ENCODE measurements at regions not wholly inside any gene's neighbourhood (a gene's known extent, or its start where the extent isn't known, plus 50 kb on each side); places are given as distances from the start of the nearest gene placed in this dataset.
A peak's percentile ranks its signal among the peaks of the same experiment; 100 is the strongest.

DNA sequence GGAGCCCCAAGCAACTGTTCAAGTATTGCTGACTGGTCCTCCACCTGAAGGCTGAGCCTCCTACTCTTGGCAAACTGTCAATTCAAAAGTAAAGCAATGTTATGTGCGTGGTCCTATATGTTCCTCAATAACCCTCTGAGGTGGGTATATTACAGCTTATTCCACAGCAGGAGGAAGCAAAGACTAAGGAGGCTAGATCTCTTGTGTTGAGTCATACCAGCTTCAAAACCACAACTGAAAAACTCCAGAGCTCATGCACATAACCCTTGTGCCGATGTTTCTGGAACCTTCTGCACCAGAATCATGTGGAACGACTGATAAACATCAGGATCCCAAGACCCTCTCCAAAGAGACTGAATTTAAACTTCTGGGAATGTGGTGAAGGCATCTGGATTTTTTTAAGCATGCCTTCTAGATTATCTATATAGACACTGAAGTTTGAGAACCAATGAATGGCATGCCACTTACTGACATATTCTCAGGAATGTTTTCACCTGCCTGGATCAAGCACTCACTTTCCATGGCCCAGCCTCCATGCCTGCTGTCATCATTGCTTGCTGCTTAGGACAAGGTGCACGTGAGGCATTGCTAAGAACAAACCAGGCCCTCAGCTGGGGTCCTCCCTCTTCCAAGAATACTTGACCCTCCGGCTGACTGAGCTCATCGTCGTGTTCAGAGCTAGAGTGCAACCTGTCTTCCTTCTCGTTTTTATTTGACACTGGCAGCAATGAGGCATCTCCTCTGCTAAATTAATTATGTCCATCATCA is 194.7 kb downstream of the BCL11B start:
- Histone ChIP-seq H3K4me3 (ENCODE audit: severe bottlenecking) (no peak overlapping the region), H3K4me1 (ENCODE audit: insufficient read depth, poor library complexity, severe bottlenecking) (no peaks in the 10 kb centered on the region), H3K9me3 (ENCODE audit: severe bottlenecking) (no peaks in the 10 kb centered on the region), H3K27ac (ENCODE audit: poor library complexity, severe bottlenecking) (no peak overlapping the region), H3K36me3 (ENCODE audit: low read depth) (no peaks in the 10 kb centered on the region), H3K27me3 (ENCODE audit: insufficient read depth, poor library complexity, severe bottlenecking) (no peaks in the 10 kb centered on the region)
- ATAC-seq (ENCODE audit: low read depth) (0 out of 3 replicates have a peak, but pooled peaks have one; percentile 40), DNase-seq (ENCODE audit: low spot score) (no peak)
- TF ChIP-seq, protein P1, sequence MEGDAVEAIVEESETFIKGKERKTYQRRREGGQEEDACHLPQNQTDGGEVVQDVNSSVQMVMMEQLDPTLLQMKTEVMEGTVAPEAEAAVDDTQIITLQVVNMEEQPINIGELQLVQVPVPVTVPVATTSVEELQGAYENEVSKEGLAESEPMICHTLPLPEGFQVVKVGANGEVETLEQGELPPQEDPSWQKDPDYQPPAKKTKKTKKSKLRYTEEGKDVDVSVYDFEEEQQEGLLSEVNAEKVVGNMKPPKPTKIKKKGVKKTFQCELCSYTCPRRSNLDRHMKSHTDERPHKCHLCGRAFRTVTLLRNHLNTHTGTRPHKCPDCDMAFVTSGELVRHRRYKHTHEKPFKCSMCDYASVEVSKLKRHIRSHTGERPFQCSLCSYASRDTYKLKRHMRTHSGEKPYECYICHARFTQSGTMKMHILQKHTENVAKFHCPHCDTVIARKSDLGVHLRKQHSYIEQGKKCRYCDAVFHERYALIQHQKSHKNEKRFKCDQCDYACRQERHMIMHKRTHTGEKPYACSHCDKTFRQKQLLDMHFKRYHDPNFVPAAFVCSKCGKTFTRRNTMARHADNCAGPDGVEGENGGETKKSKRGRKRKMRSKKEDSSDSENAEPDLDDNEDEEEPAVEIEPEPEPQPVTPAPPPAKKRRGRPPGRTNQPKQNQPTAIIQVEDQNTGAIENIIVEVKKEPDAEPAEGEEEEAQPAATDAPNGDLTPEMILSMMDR (IDR thresholded peaks at IDR 0.05; ENCODE audit: poor library complexity, severe bottlenecking): no peak

DNA sequence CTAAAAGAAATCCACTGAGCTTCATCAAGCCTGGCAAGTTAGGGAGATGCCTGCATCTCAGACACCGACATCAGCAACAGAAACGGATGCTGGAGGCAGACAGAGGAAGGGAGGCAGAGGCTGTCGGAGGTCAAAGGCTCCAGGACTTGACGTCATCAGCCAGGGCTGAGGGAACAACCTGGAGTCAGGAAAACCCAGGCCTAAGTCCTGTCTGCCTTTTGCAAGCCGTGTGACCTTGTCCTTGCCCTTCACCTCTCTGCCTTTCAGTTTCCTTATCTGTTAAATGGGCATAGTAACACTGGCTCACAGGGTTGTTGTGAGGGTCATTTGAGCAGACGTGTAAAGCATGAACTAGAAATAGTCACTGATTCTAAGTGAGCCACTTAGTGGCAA is 194.2 kb downstream of the BCL11B start:
- DNase-seq (ENCODE audit: low spot score): no peak
- Histone ChIP-seq H3K4me1 (ENCODE audit: insufficient read depth, poor library complexity, severe bottlenecking) (no peaks in the 10 kb centered on the region), H3K4me3 (ENCODE audit: severe bottlenecking) (no peak overlapping the region), H3K27me3 (ENCODE audit: insufficient read depth, poor library complexity, severe bottlenecking) (no peaks in the 10 kb centered on the region), H3K27ac (ENCODE audit: poor library complexity, severe bottlenecking) (no peak overlapping the region), H3K9me3 (ENCODE audit: severe bottlenecking) (no peaks in the 10 kb centered on the region), H3K36me3 (ENCODE audit: low read depth) (no peaks in the 10 kb centered on the region)
- ATAC-seq (ENCODE audit: low read depth): no peak
- TF ChIP-seq, protein P1 (IDR thresholded peaks at IDR 0.05; ENCODE audit: poor library complexity, severe bottlenecking): no peak

DNA sequence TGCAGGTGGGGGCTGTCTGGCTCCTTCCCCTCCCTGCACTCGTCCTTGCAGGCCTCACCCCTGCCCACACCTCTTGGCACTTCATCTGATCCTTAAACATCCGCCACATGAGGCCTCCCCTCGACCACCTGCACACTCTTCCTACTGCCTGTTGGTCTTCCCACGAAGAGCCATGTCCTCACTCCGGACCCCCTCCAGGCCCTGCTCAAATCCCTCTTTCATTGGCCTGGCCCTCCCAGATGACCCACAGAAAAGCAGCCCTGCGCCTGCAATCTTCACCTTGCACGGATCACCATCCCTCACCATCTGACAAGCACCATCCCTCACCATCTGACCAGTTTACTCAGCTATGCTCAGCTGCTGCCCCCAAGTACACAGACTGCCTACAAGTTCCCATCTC is 193.6 kb downstream of the BCL11B start:
- Histone ChIP-seq H3K27ac (ENCODE audit: poor library complexity, severe bottlenecking) (no peak overlapping the region), H3K4me3 (ENCODE audit: severe bottlenecking) (no peak overlapping the region), H3K4me1 (ENCODE audit: insufficient read depth, poor library complexity, severe bottlenecking) (no peaks in the 10 kb centered on the region), H3K27me3 (ENCODE audit: insufficient read depth, poor library complexity, severe bottlenecking) (no peaks in the 10 kb centered on the region), H3K9me3 (ENCODE audit: severe bottlenecking) (no peaks in the 10 kb centered on the region), H3K36me3 (ENCODE audit: low read depth) (no peaks in the 10 kb centered on the region)
- ATAC-seq (ENCODE audit: low read depth) (no peak), DNase-seq (ENCODE audit: low spot score) (no peak)
- TF ChIP-seq, protein P1 (IDR thresholded peaks at IDR 0.05; ENCODE audit: poor library complexity, severe bottlenecking): no peak

DNA sequence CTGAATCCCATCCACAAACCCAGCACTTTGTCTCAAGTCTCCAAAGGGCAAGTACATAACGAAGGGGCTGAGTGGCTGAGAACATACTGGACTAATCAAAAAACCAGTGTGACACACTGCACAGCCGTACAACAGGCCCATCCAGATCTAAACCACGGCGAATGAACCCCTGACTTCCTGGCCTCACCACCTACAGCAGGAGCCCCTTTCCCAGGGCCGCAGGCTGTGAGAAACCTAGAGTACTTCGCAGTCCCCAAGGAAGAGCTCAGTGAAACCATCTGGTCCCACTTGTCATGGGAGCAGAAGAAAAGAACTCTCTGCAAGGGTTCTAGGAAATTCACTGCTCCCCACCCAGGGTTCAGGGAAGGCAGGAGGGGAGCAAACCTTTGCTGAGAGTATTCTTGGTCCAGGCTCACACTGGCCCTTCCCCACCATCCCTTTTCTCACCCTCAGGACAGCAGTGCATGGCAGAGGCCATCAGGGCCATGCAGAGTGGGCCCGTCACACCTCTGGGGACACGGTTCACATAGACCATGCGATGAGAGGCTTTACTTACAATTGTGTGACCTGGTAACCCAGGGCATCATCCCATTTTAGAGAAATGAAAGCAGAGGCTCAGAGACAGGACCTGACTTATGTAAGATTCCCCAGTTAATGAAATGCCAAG is 192.8 kb downstream of the BCL11B start:
- Histone ChIP-seq H3K27me3 (ENCODE audit: insufficient read depth, poor library complexity, severe bottlenecking) (no peaks in the 10 kb centered on the region), H3K4me3 (ENCODE audit: severe bottlenecking) (no peak overlapping the region), H3K36me3 (ENCODE audit: low read depth) (no peaks in the 10 kb centered on the region), H3K27ac (ENCODE audit: poor library complexity, severe bottlenecking) (no peak overlapping the region), H3K9me3 (ENCODE audit: severe bottlenecking) (no peaks in the 10 kb centered on the region), H3K4me1 (ENCODE audit: insufficient read depth, poor library complexity, severe bottlenecking) (no peaks in the 10 kb centered on the region)
- ATAC-seq (ENCODE audit: low read depth) (no peak), DNase-seq (ENCODE audit: low spot score) (no peak)
- TF ChIP-seq, protein P1 (IDR thresholded peaks at IDR 0.05; ENCODE audit: poor library complexity, severe bottlenecking): no peak

DNA sequence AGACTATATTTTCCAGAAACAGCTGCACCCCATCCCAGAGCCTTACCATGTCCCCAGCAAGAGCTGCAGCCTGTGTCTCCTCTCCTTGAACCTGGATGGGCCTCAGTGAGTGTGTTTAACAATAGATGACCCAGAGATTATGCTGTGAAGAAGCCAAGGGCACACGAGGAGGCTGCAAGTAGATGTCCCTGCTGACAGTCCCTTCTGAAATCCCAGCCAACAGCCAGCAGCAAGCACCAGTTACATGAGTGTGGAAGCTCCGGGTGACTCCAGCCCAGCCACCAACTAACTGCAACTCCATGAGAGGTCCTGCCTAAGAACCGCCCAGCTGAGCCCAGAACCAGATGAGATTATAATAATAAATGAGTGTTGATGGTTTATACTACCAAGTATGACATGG is 191.7 kb downstream of the BCL11B start:
- Histone ChIP-seq H3K4me1 (ENCODE audit: insufficient read depth, poor library complexity, severe bottlenecking) (no peaks in the 10 kb centered on the region), H3K27me3 (ENCODE audit: insufficient read depth, poor library complexity, severe bottlenecking) (no peaks in the 10 kb centered on the region)
- TF ChIP-seq, protein P1 (IDR thresholded peaks at IDR 0.05; ENCODE audit: poor library complexity, severe bottlenecking): no peak

More for the DNA sequence above, 191.7 kb downstream of the BCL11B start:
- ATAC-seq (ENCODE audit: low read depth) (no peak), DNase-seq (ENCODE audit: low spot score) (no peak)
- no peak overlapping the region for H3K27ac ChIP-seq (ENCODE audit: poor library complexity, severe bottlenecking)
- no peak overlapping the region for H3K4me3 ChIP-seq (ENCODE audit: severe bottlenecking)
- H3K9me3 ChIP-seq (ENCODE audit: severe bottlenecking): no peaks in the 10 kb centered on the region
- no peaks in the 10 kb centered on the region for H3K36me3 ChIP-seq (ENCODE audit: low read depth)

Measured in RWPE2 (cell line).